ENCODE measurements at regions not wholly inside any gene's neighbourhood (a gene's known extent, or its start where the extent isn't known, plus 50 kb on each side); places are given as distances from the start of the nearest gene placed in this dataset.

DNA sequence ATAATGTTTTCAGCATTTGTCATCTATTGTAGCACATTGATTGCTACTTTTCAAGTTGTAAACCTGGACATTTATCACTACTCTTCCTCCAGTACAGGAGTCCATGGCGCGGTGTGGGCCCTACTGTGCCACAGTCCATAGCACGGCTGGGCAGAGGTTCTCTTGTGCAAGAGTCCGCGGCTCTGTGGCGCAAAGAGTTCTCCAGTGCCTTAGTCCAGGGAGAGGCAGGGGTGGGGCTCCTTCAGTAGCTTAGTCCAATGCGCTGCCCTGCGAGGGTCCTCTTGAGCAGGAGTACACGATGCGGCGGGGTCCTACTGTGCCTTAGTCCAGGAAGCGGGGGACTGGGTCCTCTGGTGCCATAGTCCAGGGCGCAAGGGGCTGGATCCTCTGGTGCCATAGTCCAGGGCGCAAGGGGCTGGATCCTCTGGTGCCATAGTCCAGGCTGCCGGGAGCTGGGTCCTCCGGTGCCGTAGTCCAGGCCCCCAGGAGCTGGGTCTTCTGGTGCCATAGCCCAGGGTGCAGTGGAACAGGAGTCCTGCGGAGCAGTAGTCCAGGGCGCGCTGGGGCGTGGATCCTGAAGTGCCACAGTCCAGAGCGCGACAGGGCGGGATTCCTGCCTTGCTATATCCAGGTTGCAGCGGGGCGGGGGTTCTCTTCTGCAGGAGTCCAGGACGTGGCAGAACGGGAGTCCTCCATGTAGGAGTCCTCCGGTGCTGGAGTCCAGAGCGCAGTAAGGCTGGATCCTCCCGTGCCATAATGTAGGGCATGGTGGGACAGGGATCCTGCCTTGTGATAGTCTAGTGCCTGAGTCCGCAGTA is 129.3 kb downstream of the CCDC74A start:
- no peaks in the 10 kb centered on the region for H3K4me1 ChIP-seq (ENCODE audit: control insufficient read depth, extremely low read depth, insufficient read depth, low read length)
- no peak overlapping the region for H3K4me2 ChIP-seq (ENCODE audit: insufficient read depth, low read length)
- no peaks in the 10 kb centered on the region for H3K9me1 ChIP-seq (replicated peaks; ENCODE audit: control insufficient read depth, extremely low read depth, insufficient read depth, low read length)
- ChIA-PET POLR2A (no interaction called here), CTCF (no interaction called here)
- TF ChIP-seq, protein P1, sequence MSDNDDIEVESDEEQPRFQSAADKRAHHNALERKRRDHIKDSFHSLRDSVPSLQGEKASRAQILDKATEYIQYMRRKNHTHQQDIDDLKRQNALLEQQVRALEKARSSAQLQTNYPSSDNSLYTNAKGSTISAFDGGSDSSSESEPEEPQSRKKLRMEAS (IDR thresholded peaks at IDR 0.05; ENCODE audit: insufficient read depth, insufficient read length), result no peak
- TF ChIP-seq EZH2 (IDR thresholded peaks at IDR 0.05; ENCODE audit: borderline replicate concordance, low read depth, low read length, severe bottlenecking) (no peak), GATA2 (IDR thresholded peaks at IDR 0.05; ENCODE audit: insufficient read depth, insufficient read length, low read depth, low read length) (no peak), MYC (IDR thresholded peaks at IDR 0.05; ENCODE audit: low read depth, low read length) (no peak), POLR2AphosphoS5 (IDR thresholded peaks at IDR 0.05; ENCODE audit: insufficient read depth, low read depth, low read length) (no peak), POLR2A (IDR thresholded peaks at IDR 0.05; ENCODE audit: low read depth, low read length) (no peak), JUN (IDR thresholded peaks at IDR 0.05; ENCODE audit: borderline replicate concordance, insufficient read depth, insufficient read length, low read depth) (no peak), FOS (IDR thresholded peaks at IDR 0.05; ENCODE audit: borderline replicate concordance, insufficient read depth, low read length) (no peak), CTCF (IDR thresholded peaks at IDR 0.05; ENCODE audit: extremely low read depth in 1 of 2, insufficient read depth in 1 of 2, low read depth in 1 of 2, low read length in 2 of 2) (no peak)
- H3K27ac ChIP-seq (ENCODE audit: insufficient read depth, low read depth, low read length), result no peak overlapping the region
- H2AFZ ChIP-seq (ENCODE audit: low read depth, low read length), result no peak overlapping the region
- H3K36me3 ChIP-seq (ENCODE audit: control insufficient read depth in 2 of 2, extremely low read depth in 1 of 2, insufficient read depth in 2 of 2, low read length in 2 of 2), result no peaks in the 10 kb centered on the region
- no TSS peak for BruUV-seq (replicated peaks)
- DNase-seq (ENCODE audit: low read depth, low spot score) (no peak), FAIRE-seq (no peak)
- intact Hi-C loops (cut with micrococcal nuclease), result no loop called here
- no peaks in the 10 kb centered on the region for H3K9me3 ChIP-seq (replicated peaks; ENCODE audit: control insufficient read depth, insufficient read depth, low read length)
- H3K27me3 ChIP-seq (ENCODE audit: control insufficient read depth in 2 of 2, insufficient read depth in 2 of 2, low read length in 2 of 2), result peaks cover 2 to 11% of the 10 kb centered on the region in 2 experiments
- dilution Hi-C loops (cut with MboI; ENCODE audit: extremely low pct_ligation_motif_present, low sequenced_read_pairs), result no loop called here
- H4K20me1 ChIP-seq (replicated peaks; ENCODE audit: control insufficient read depth, extremely low read depth, insufficient read depth, low read length), result no peaks in the 10 kb centered on the region
- no peak overlapping the region for H3K4me3 ChIP-seq (replicated peaks in 1 of 3; ENCODE audit: insufficient read depth in 1 of 3, low read depth in 1 of 3, low read length in 3 of 3)
- H3K79me2 ChIP-seq (ENCODE audit: control insufficient read depth, insufficient read depth, low read length), result no peaks in the 10 kb centered on the region
- no peak overlapping the region for H3K9ac ChIP-seq (replicated peaks; ENCODE audit: extremely low read depth, insufficient read depth, low read length)
